ENCODE measurements at regions not wholly inside any gene's neighbourhood (a gene's known extent, or its start where the extent isn't known, plus 50 kb on each side); places are given as distances from the start of the nearest gene placed in this dataset.

- Histone ChIP-seq H4K91ac (ENCODE audit: insufficient read length, low read depth, low read length) (no peak overlapping the region), H3K23me2 (ENCODE audit: insufficient read length, low read depth, low read length, poor library complexity, severe bottlenecking) (no peaks in the 10 kb centered on the region), H3K4me2 (ENCODE audit: insufficient read depth, insufficient read length, low read length) (no peak overlapping the region), H3K27me3 (ENCODE audit: insufficient read depth, low read length) (no peaks in the 10 kb centered on the region), H3T11ph (ENCODE audit: low read length) (no peak overlapping the region), H4K8ac (replicated peaks; ENCODE audit: insufficient read length, low read depth, low read length) (no peak overlapping the region), H2BK120ac (ENCODE audit: low read depth, low read length, poor library complexity, severe bottlenecking) (no peak overlapping the region), H3K79me2 (ENCODE audit: insufficient read depth, low read length) (no peaks in the 10 kb centered on the region), H3K27ac (ENCODE audit: insufficient read length, low read depth, low read length) (no peak overlapping the region), H4K5ac (ENCODE audit: insufficient read length, low read depth, low read length) (no peak overlapping the region), H4K20me1 (ENCODE audit: control insufficient read depth, insufficient read depth, insufficient read length) (no peaks in the 10 kb centered on the region), H3K56ac (ENCODE audit: insufficient read length, low read depth, low read length) (no peak overlapping the region), H3K79me1 (ENCODE audit: insufficient read depth, low read depth, low read length, poor library complexity, severe bottlenecking) (no peaks in the 10 kb centered on the region), H3K9ac (ENCODE audit: extremely low read depth, insufficient read length, low read length) (no peak overlapping the region), H3K4ac (ENCODE audit: low read depth, low read length) (no peak overlapping the region), H3K14ac (ENCODE audit: insufficient read depth, low read length) (no peak overlapping the region), H2AFZ (ENCODE audit: low read length) (no peak overlapping the region), H2BK15ac (ENCODE audit: low read depth, low read length) (no peak overlapping the region), H3K4me1 (ENCODE audit: insufficient read depth, low read length) (peaks cover 7% of the 10 kb centered on the region; the same call in 1 of the 2 replicates), H2BK12ac (ENCODE audit: insufficient read length, low read depth, low read length) (no peak overlapping the region), H2BK20ac (ENCODE audit: low read depth, low read length, poor library complexity, severe bottlenecking) (no peak overlapping the region), H3K18ac (ENCODE audit: insufficient read length, low read depth, low read length) (no peak overlapping the region), H2AK5ac (ENCODE audit: insufficient read length, low read length) (no peak overlapping the region), H3K9me3 (ENCODE audit: control insufficient read depth, low read depth, low read length) (no peaks in the 10 kb centered on the region), H2BK5ac (ENCODE audit: insufficient read length, low read length) (no peak overlapping the region), H3K23ac (ENCODE audit: insufficient read length, low read depth, low read length) (no peak overlapping the region)
- WGBS (ENCODE audit: extremely low coverage, insufficient read length, low lambda C conversion rate) = no CpG with 5 or more reads among the region's 3 CpGs
- no peak overlapping the region for H3K27ac Mint-ChIP-seq
- DNase-seq = no peak
- no peaks in the 10 kb centered on the region; a peak in 1 of 5 replicates for H3K9me3 Mint-ChIP-seq
- H3K4me3 Mint-ChIP-seq = no peak overlapping the region
- H3K27me3 Mint-ChIP-seq (ENCODE audit: low read depth) = no peaks in the 10 kb centered on the region; the same call in 1 of the 2 replicates
- no peak for TF ChIP-seq CTCF (conservative IDR thresholded peaks at IDR 0.05)
- no peaks in the 10 kb centered on the region; a peak in 1 of 7 replicates for H3K36me3 Mint-ChIP-seq (ENCODE audit: insufficient read depth in 1 of 3, low read depth in 3 of 3)
- peaks cover 9 to 11% of the 10 kb centered on the region in 2 experiments for H3K4me1 Mint-ChIP-seq
These were observed 65.9 kb upstream of the GNAQ start for GRCh38 chr9:78097541-78097940.

Data from H9 (cell line).